AG04449 (cell line): ENCODE measurements at regions not wholly inside any gene's neighbourhood (a gene's known extent, or its start where the extent isn't known, plus 50 kb on each side); places are given as distances from the start of the nearest gene placed in this dataset.
A peak's percentile ranks its signal among the peaks of the same experiment; 100 is the strongest.

Source experiments
- CTCF ChIA-PET: fragments of 350-600 bp; formaldehyde crosslinking; extraction: SDS; loops from one replicate; lab custom pipeline; 2021; ENCODE audit warnings: antibody characterized with exemption; lab: Yijun Ruan, JAX
- POLR2A ChIA-PET: fragments of 400-600, 350-600 bp; formaldehyde crosslinking; extraction: SDS; loops from one replicate; lab custom pipeline; 2020; ENCODE audit warnings: antibody characterized with exemption, inconsistent platforms; lab: Yijun Ruan, JAX
- DNase-seq: peaks from one replicate; pipeline ENCODE4 v3.0.0-alpha.2; 2010; ENCODE audit warnings: low read depth, low spot score
- H3K4me3 ChIP-seq: 2 replicates; pipeline ENCODE4 v1.5.1; 2011; ENCODE audit warnings: low read depth, mild to moderate bottlenecking, control low read depth, low read length
- CTCF ChIP-seq: IDR thresholded peaks from one replicate; pipeline ENCODE4 v1.5.1; 2011; ENCODE audit warnings: mild to moderate bottlenecking, moderate library complexity, low read length, control low read depth, inconsistent platforms; ENCODE audit not compliant: insufficient read depth; ENCODE audit errors: missing control alignments

GRCh38 chr2:47276061-47276460 lies 93.0 kb upstream of the EPCAM start:
- no peak for TF ChIP-seq CTCF
- CTCF ChIA-PET = interaction anchor here (4.6 kb wide), 1 partner anchor 103 kb away, joined by 34 read pairs; no protein-coding TSS in a partner anchor
- H3K4me3 ChIP-seq = no peak overlapping the region
- no peak for DNase-seq
- POLR2A ChIA-PET = no interaction called here

DNA sequence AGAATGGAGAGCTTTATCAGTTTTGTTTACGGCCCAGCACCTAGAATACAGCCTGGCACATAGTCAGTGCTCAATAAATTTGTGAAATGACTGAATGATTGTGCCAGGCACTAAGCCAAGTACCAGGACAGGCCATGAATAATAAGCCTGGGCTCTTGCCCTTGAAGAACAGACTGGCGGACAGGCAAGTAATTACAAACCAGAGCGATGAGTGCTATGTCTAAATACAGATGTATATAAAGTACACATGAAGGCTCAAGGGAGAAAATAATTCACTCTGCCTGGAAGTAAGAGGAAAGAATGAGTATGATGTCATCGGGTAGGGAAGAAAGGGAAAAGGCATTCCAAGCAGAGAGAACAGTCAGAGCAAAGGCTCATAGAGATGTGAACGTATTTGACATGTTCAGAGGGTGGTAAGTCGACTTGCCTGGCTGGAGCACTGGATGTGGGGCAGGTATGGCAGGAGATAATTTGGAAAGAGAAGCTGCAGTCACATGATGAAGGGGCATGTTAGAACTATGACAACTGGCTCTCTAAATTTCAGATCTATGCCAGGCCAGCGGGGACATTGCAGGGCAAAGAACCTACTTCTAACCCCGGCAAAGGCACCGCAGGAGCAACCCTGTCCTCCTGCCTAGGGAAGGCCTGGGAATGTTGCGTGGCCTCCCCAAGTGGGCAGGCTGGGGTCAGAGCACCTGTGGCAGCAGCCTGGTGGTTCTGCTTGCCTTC lies 94.9 kb upstream of the EPCAM start:
- DNase-seq = peak; percentile 58
- H3K4me3 ChIP-seq = no peak overlapping the region
- POLR2A ChIA-PET = interaction anchor here (1.3 kb wide), 1 partner anchor 75 kb away, joined by 4 read pairs; no protein-coding TSS in a partner anchor
- TF ChIP-seq CTCF = no peak
- CTCF ChIA-PET = interaction anchor here (1.1 to 5.8 kb wide), 15 partner anchors 10 to 299 kb away, joined by 3 to 56 read pairs (median 6); no protein-coding TSS in a partner anchor

DNA sequence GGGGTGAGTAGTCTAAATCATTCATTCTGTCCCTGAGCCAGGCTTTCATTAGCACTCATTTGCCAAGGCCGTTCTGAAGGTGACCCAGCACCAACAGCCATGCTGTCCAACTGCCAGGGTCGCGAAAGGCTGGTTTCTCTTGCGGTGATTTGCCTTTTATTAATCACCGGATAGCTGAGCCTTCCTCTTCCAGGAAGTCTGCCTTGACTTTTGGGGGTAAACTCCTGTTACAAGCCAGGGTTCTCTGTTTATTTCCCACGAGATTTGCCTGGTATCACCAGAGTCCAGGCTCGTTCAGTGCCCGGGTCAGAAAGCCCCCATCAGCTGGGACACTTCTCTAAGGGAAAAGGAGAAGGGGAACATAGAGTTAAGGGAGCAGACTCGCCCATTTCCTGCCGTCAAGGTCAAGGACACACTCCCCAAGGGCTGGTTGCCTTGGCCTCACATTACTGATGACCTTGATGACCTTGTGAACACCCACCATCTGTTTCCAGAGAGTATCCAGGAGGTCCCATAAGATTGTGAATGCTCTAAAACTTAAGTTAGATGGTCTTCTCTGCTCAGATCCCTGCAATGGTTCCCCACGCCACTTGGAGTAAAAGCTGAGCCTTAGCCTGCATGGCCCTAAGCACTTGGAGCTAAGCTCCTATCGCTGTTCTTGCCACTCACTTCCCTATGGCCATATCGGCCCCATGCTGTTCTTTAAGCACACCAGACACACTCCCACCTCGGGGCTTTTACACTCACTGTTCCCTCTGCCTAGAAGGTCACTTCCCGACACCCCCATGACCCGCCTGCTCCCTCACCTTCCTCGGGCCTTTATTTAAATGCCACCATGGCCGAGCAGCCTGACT lies 96.0 kb upstream of the EPCAM start:
- CTCF ChIA-PET = interaction anchor here (1.0 to 5.8 kb wide), 21 partner anchors 9 to 298 kb away, joined by 3 to 56 read pairs (median 5); no protein-coding TSS in a partner anchor
- POLR2A ChIA-PET = interaction anchor here (1.3 kb wide), 1 partner anchor 74 kb away, joined by 4 read pairs; no protein-coding TSS in a partner anchor
- DNase-seq = no peak
- no peak for TF ChIP-seq CTCF
- no peak overlapping the region for H3K4me3 ChIP-seq

GRCh38 chr2:47272031-47272864 lies 95.9 kb upstream of the CALM2 start:
- TF ChIP-seq CTCF = peak; percentile 97
- ChIA-PET POLR2A (interaction anchor here (1.4 kb wide), 1 partner anchor 100 kb away, joined by 4 read pairs; no protein-coding TSS in a partner anchor), CTCF (interaction anchor here (0.6 to 5.8 kb wide), 21 partner anchors 8 to 353 kb away, joined by 3 to 56 read pairs (median 4); no protein-coding TSS in a partner anchor)
- DNase-seq = no peak
- peak overlapping the region; percentile 32 for H3K4me3 ChIP-seq

DNA sequence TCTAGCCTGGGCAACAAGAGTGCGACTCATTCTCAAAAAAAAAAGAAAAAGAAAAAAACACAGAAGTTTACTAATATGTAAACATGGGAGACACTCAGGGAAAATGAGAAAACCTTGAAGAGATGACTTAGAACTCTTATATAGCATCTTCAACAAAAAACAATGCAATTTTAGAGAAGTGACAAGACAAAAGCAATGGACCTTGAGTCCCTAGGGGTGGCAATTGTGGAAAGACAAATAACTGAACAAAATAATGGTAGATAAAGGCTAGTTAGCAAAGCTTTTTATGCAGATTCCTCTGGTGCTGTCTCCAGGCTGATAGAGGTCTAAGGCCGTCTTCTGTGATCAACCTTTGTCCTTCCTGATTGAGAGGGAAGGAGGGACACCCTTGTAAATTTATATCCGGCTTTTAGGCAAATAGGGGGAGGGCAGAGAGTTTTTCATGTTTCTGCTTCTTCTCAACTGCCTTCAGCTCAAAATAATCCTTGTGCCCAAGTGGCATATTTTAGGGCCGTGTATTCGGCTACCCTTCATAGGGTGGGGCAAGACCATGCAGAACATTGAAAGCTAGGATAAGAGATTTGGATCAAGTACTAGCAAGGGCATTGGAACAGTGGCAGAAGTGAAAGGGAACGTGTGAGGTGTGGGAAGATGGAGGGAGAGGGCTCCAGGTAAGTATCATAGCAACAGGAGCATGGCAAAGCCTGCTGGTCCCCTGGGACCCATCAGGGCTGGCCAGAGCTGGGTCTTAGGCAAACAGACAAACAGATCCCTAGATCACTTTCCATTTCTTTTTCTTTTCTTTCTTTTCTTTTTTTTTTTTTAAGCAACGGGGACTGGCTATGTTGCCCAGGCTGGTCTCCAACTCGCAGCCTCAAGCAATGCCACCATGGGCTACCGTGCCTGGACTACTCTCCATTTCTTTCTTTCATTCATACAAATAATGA lies 95.0 kb upstream of the CALM2 start:
- POLR2A ChIA-PET = interaction anchor here (1.4 kb wide), 1 partner anchor 99 kb away, joined by 4 read pairs; no protein-coding TSS in a partner anchor
- CTCF ChIA-PET = interaction anchor here (0.6 to 5.8 kb wide), 14 partner anchors 11 to 353 kb away, joined by 3 to 56 read pairs (median 4); no protein-coding TSS in a partner anchor
- no peak overlapping the region for H3K4me3 ChIP-seq
- no peak for TF ChIP-seq CTCF
- DNase-seq = no peak
